Osteoblast (primary cell): ENCODE measurements at regions not wholly inside any gene's neighbourhood (a gene's known extent, or its start where the extent isn't known, plus 50 kb on each side); places are given as distances from the start of the nearest gene placed in this dataset.

Experiments used
- DNase-seq: peaks from one replicate; pipeline ENCODE4 v3.0.0; 2011; ENCODE audit warnings: low spot score, mixed read lengths; ENCODE audit not compliant: insufficient read length; ENCODE audit errors: missing footprints
- H2AFZ ChIP-seq: 2 replicates; pipeline ENCODE4 v1.6.0; 2011; ENCODE audit warnings: mild to moderate bottlenecking, low read length
- H3K27ac ChIP-seq: 2 replicates; pipeline ENCODE4 v1.5.1; 2011; ENCODE audit warnings: mild to moderate bottlenecking, low read depth, low read length, moderate library complexity
- H3K27me3 ChIP-seq: 2 replicates; pipeline ENCODE4 v1.6.0; 2012; ENCODE audit warnings: mild to moderate bottlenecking, control low read depth, inconsistent platforms, low read length, moderate library complexity; ENCODE audit not compliant: insufficient read depth
- H3K36me3 ChIP-seq: 2 replicates; pipeline ENCODE4 v1.5.1; 2011; ENCODE audit warnings: mild to moderate bottlenecking, low read length, control low read depth, moderate library complexity; ENCODE audit not compliant: insufficient read depth
- H3K4me1 ChIP-seq: 2 replicates; pipeline ENCODE4 v1.5.1; 2011; ENCODE audit warnings: mild to moderate bottlenecking, low read length, control low read depth, moderate library complexity; ENCODE audit not compliant: insufficient read depth
- H3K4me2 ChIP-seq: 2 replicates; pipeline ENCODE4 v1.6.0; 2011; ENCODE audit warnings: mild to moderate bottlenecking, low read length; ENCODE audit not compliant: insufficient read depth
- H3K4me3 ChIP-seq: fragments of 200-600 bp; sonication (generic); 3 replicates; pipeline ENCODE4 v1.5.1; 2012; ENCODE audit warnings: mild to moderate bottlenecking, low read length, inconsistent platforms; ENCODE audit not compliant: insufficient read depth
- H3K79me2 ChIP-seq: 2 replicates; pipeline ENCODE4 v1.6.0; 2012; ENCODE audit warnings: mild to moderate bottlenecking, low read length, control low read depth, inconsistent platforms; ENCODE audit not compliant: insufficient read depth
- H3K9me3 ChIP-seq: 2 replicates; pipeline ENCODE4 v1.5.1; 2011; ENCODE audit warnings: low read depth, low read length, control low read depth
- H4K20me1 ChIP-seq: 2 replicates; pipeline ENCODE4 v1.6.0; 2012; ENCODE audit warnings: mild to moderate bottlenecking, low read length, control low read depth; ENCODE audit not compliant: insufficient read depth
- CTCF ChIP-seq: IDR thresholded peaks from 2 replicates; pipeline ENCODE4 v1.5.1; 2011; ENCODE audit warnings: mild to moderate bottlenecking, low read depth, low read length, moderate library complexity; ENCODE audit errors: extremely low read depth

DNA sequence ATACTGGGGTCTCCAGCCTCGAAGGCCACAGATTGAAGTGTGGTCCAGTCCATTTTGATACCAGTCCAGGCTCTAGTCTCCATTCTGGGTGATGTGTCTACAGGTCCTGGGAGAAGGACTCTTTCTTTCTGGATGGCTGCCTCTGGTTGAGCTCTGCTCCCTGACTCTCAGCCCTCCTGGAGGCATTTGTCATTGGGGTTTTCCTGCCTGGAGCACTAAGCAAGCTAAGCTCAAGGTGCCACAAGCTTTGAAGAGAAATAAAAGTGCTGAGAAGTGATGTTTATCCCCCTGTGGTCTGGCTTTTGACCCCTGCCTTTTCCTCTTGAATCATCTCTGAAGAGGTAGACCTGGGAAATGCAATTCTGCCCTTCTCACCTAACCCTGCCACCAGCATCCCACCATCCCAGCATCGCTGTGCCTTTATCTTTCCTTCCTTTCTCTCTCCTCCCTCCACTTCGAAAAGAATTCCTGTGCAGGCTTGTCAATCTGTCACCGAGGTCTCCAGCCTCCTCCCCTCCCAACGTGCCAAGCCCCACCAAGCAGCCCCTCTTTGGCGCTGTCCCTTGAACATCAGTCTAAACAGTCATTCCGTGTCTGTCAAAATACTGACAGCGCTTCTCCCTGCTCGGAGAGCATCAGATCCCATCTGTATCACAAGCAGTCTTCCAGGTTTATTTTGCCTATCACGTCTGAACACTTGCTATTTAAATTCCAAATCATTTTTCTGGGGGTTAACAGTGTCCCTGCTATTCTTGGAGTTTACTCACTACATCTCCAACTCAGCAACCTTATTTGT lies 334.6 kb upstream of the SLC14A2 start:
- H3K4me3 ChIP-seq: no peak overlapping the region
- H3K27ac ChIP-seq: no peak overlapping the region
- no peak for DNase-seq
- no peaks in the 10 kb centered on the region for H3K79me2 ChIP-seq
- peaks cover 6% of the 10 kb centered on the region for H3K4me1 ChIP-seq
- TF ChIP-seq CTCF: no peak
- no peak overlapping the region for H2AFZ ChIP-seq
- H3K27me3 ChIP-seq: no peaks in the 10 kb centered on the region
- H4K20me1 ChIP-seq: no peaks in the 10 kb centered on the region
- H3K4me2 ChIP-seq: no peak overlapping the region
- H3K36me3 ChIP-seq: no peaks in the 10 kb centered on the region
- H3K9me3 ChIP-seq: no peaks in the 10 kb centered on the region

DNA sequence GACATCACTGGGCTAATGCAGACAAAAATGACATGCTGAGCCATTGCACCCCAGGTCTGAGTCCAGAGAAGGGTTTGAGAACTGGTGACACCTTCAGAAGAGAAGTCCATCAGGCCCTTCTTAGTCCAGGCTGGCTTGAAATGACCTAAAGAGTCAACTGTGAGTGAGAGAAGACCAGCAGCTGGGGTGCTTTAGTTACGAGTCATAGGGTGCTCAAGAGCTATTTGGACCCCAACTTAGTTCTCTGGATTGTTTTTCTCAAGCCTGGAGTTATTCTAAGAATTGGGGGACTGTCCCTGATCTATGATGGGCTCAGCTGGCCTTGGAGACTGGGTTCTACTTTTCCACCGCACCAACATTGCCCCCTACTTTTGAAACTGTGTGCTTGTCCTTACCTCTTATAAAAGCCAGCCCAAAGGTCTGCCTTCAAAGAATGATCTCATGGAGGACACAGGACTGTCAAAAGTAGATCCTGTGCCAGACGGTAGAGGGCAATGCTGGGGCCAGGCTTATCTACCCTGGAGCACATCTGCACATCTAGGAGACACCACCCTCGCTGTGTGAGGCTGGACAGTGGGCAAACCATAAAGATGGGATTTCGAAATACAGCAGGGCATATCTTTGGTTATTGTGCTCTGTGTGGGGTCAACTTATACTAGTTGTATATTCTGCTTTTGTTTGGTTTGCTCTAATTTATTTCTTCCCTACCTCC lies 333.0 kb upstream of the SLC14A2 start:
- Histone ChIP-seq H3K4me2 (no peak overlapping the region), H3K4me1 (peaks cover 6% of the 10 kb centered on the region), H3K36me3 (no peaks in the 10 kb centered on the region), H2AFZ (no peak overlapping the region), H3K27me3 (no peaks in the 10 kb centered on the region), H3K4me3 (no peak overlapping the region), H3K9me3 (no peaks in the 10 kb centered on the region), H3K27ac (no peak overlapping the region), H3K79me2 (no peaks in the 10 kb centered on the region), H4K20me1 (no peaks in the 10 kb centered on the region)
- peak; percentile 37 for DNase-seq
- TF ChIP-seq CTCF: no peak

DNA sequence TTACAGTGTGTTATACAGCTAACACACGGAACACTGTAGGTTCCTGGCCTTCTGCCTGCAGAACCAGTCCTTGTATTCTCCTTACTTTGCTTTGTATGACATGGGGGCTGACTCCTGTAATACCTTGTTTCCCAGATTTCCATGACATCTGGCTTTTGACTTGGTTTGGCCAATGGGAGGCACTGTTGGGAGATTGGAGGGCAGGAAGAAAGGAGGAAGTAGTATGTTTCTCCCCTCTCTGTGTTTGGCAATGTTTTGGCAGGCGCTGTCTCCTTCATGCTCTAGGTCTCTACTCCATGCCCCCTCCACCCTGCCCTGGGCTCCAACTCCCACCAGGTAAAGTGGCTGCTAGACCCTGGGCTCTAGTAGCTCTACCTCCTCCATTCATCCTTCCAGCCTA lies 331.1 kb upstream of the SLC14A2 start:
- Histone ChIP-seq H3K4me2 (no peak overlapping the region), H3K4me3 (no peak overlapping the region), H3K79me2 (no peaks in the 10 kb centered on the region), H3K27me3 (no peaks in the 10 kb centered on the region), H3K36me3 (no peaks in the 10 kb centered on the region), H2AFZ (peak overlapping the region; percentile 19), H3K9me3 (no peaks in the 10 kb centered on the region), H3K4me1 (peaks cover 6% of the 10 kb centered on the region), H4K20me1 (no peaks in the 10 kb centered on the region), H3K27ac (no peak overlapping the region)
- TF ChIP-seq CTCF: no peak
- DNase-seq: no peak

GRCh38 chr18:45284851-45285250 lies 330.4 kb upstream of the SLC14A2 start:
- no peaks in the 10 kb centered on the region for H3K27me3 ChIP-seq
- no peaks in the 10 kb centered on the region for H3K36me3 ChIP-seq
- peaks cover 6% of the 10 kb centered on the region for H3K4me1 ChIP-seq
- H3K4me3 ChIP-seq: no peak overlapping the region
- H3K9me3 ChIP-seq: no peaks in the 10 kb centered on the region
- no peaks in the 10 kb centered on the region for H3K79me2 ChIP-seq
- H4K20me1 ChIP-seq: no peaks in the 10 kb centered on the region
- no peak overlapping the region for H3K4me2 ChIP-seq
- DNase-seq: no peak
- no peak overlapping the region for H3K27ac ChIP-seq
- H2AFZ ChIP-seq: no peak overlapping the region
- no peak for TF ChIP-seq CTCF
